ENCODE measurements at regions not wholly inside any gene's neighbourhood (a gene's known extent, or its start where the extent isn't known, plus 50 kb on each side); places are given as distances from the start of the nearest gene placed in this dataset.

- no peaks in the 10 kb centered on the region for H3K36me3 ChIP-seq (ENCODE audit: control insufficient read depth, insufficient read depth, low read length)
- TF ChIP-seq NFXL1 (CRISPR knock-in tag; IDR thresholded peaks at IDR 0.05) (no peak), BRF2 (IDR thresholded peaks at IDR 0.05; ENCODE audit: borderline replicate concordance, insufficient read depth, insufficient read length) (no peak), E2F6 (IDR thresholded peaks at IDR 0.05; ENCODE audit: borderline replicate concordance in 1 of 2, extremely low read depth in 1 of 2, insufficient read depth in 1 of 2, insufficient read length in 1 of 2, low read depth in 1 of 2, low read length in 1 of 2, poor library complexity in 1 of 2, severe bottlenecking in 1 of 2) (no peak), RB1 (IDR thresholded peaks at IDR 0.05; ENCODE audit: low read depth) (no peak), TOE1 (IDR thresholded peaks at IDR 0.05; ENCODE audit: borderline replicate concordance) (no peak), TOE1 (CRISPR knock-in tag; IDR thresholded peaks at IDR 0.05; ENCODE audit: borderline replicate concordance, low read depth) (no peak)
- no peaks in the 10 kb centered on the region for H3K4me1 ChIP-seq (replicated peaks in 1 of 2; ENCODE audit: control insufficient read depth in 2 of 2, insufficient read depth in 2 of 2, low read length in 2 of 2)
- ChIA-PET CTCF (ENCODE audit: low intra/inter-chr PET ratio) (no interaction called here), POLR2A (interaction anchor here (0.8 kb wide), 1 partner anchor 19 kb away, joined by 3 read pairs; no protein-coding TSS in a partner anchor)
- no peak for ATAC-seq
- H3K79me2 ChIP-seq (ENCODE audit: control insufficient read depth, insufficient read depth, low read length) = no peaks in the 10 kb centered on the region
- no peaks in the 10 kb centered on the region for H4K20me1 ChIP-seq (replicated peaks; ENCODE audit: control insufficient read depth, insufficient read depth, low read length)
- no peaks in the 10 kb centered on the region for H3K9me1 ChIP-seq (ENCODE audit: control insufficient read depth, insufficient read depth, low read length)
- in situ Hi-C loops (cut with MboI) (no loop called here), intact Hi-C loops (cut with micrococcal nuclease) (no loop called here)
- 0% methylated on average over 1 of the region's 1 CpG for whole genome bisulfite sequencing (ENCODE audit: insufficient coverage, low coverage, missing lambda C conversion rate)
- no TSS peak for BruUV-seq (replicated peaks)
- no peak overlapping the region for H3K4me2 ChIP-seq (ENCODE audit: insufficient read depth, low read length)
- no peaks in the 10 kb centered on the region for H3K9me3 ChIP-seq (replicated peaks; ENCODE audit: control insufficient read depth, insufficient read depth, low read depth, low read length)
- no peak overlapping the region for H3K9ac ChIP-seq (ENCODE audit: insufficient read depth in 1 of 2, low read depth in 2 of 2, low read length in 2 of 2)
- no peak for DNase-seq (ENCODE audit: extremely low read depth in 1 of 4, low spot score in 3 of 4)
- no peak overlapping the region for H3K4me3 ChIP-seq
- no peak overlapping the region for H3K27ac ChIP-seq (ENCODE audit: extremely low read depth, low read depth, low read length)
- no peaks in the 10 kb centered on the region for H3K27me3 ChIP-seq (ENCODE audit: control insufficient read depth in 2 of 2, insufficient read depth in 2 of 2, low read length in 2 of 2)
- FAIRE-seq = no peak
- no peak overlapping the region for H2AFZ ChIP-seq (ENCODE audit: low read depth, low read length)
Observed at GRCh38 chr12:77339610-77340009, 274.2 kb upstream of the E2F7 start.
